ENCODE measurements at regions not wholly inside any gene's neighbourhood (a gene's known extent, or its start where the extent isn't known, plus 50 kb on each side); places are given as distances from the start of the nearest gene placed in this dataset.

GRCh38 chr1:82486969-82487368 is 686.2 kb downstream of the ADGRL2 start:
- TF ChIP-seq POLR2A (IDR thresholded peaks at IDR 0.05) (no peak), CTCF (IDR thresholded peaks at IDR 0.05) (no peak), POLR2AphosphoS5 (IDR thresholded peaks at IDR 0.05) (no peak)
